ENCODE measurements at regions not wholly inside any gene's neighbourhood (a gene's known extent, or its start where the extent isn't known, plus 50 kb on each side); places are given as distances from the start of the nearest gene placed in this dataset.

DNA sequence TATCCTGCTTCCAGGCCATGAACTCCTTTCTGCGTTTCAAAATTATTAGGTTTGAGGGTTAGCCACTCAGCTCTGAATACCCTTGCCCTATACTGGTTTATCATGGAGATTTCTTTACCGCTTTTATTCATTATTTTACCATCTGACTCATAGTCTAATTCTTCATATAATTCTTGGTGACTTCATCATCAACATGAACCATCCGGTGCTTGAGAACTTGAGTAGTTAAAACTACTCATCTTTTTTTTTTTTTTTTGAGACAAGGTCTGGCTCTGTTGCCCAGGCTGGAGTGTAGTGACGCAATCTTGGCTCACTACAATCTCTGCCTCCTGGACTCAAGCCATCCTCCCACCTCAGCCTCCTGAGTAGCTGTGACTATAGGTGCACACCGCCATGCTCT, 94.2 kb upstream of the LHCGR start:
- Histone ChIP-seq H3K27me3 (ENCODE audit: control insufficient read depth, insufficient read depth, low read length) (no peaks in the 10 kb centered on the region; the same call in 1 of the 2 replicates), H3K4me1 (ENCODE audit: control insufficient read depth, insufficient read depth, low read length) (no peaks in the 10 kb centered on the region), H3K9me3 (ENCODE audit: control insufficient read depth, insufficient read depth, low read depth, low read length) (no peaks in the 10 kb centered on the region), H3K4me3 (ENCODE audit: low read depth in 2 of 2, low read length in 2 of 2) (no peak overlapping the region), H3K36me3 (ENCODE audit: control insufficient read depth, insufficient read depth, low read length) (no peaks in the 10 kb centered on the region), H3K27ac (ENCODE audit: low read length) (no peak overlapping the region)
- in situ Hi-C loops (cut with HindIII; ENCODE audit: low pct_unique_long_range_greater_than_20kb, low sequenced_read_pairs): no loop called here
- intact Hi-C loops (cut with micrococcal nuclease; ENCODE audit: unreplicated experiment): no loop called here
- ATAC-seq: no peak
- no peak for TF ChIP-seq POLR2AphosphoS5 (IDR thresholded peaks at IDR 0.05; ENCODE audit: low read depth, low read length)
- no peak for TF ChIP-seq SIN3A (IDR thresholded peaks at IDR 0.05; ENCODE audit: borderline replicate concordance, insufficient read depth, low read depth, low read length)
- TF ChIP-seq, protein P1, sequence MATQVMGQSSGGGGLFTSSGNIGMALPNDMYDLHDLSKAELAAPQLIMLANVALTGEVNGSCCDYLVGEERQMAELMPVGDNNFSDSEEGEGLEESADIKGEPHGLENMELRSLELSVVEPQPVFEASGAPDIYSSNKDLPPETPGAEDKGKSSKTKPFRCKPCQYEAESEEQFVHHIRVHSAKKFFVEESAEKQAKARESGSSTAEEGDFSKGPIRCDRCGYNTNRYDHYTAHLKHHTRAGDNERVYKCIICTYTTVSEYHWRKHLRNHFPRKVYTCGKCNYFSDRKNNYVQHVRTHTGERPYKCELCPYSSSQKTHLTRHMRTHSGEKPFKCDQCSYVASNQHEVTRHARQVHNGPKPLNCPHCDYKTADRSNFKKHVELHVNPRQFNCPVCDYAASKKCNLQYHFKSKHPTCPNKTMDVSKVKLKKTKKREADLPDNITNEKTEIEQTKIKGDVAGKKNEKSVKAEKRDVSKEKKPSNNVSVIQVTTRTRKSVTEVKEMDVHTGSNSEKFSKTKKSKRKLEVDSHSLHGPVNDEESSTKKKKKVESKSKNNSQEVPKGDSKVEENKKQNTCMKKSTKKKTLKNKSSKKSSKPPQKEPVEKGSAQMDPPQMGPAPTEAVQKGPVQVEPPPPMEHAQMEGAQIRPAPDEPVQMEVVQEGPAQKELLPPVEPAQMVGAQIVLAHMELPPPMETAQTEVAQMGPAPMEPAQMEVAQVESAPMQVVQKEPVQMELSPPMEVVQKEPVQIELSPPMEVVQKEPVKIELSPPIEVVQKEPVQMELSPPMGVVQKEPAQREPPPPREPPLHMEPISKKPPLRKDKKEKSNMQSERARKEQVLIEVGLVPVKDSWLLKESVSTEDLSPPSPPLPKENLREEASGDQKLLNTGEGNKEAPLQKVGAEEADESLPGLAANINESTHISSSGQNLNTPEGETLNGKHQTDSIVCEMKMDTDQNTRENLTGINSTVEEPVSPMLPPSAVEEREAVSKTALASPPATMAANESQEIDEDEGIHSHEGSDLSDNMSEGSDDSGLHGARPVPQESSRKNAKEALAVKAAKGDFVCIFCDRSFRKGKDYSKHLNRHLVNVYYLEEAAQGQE (IDR thresholded peaks at IDR 0.05; ENCODE audit: insufficient read depth in 1 of 2, low read depth in 2 of 2, low read length in 1 of 2): no peak
- TF ChIP-seq, protein P2, sequence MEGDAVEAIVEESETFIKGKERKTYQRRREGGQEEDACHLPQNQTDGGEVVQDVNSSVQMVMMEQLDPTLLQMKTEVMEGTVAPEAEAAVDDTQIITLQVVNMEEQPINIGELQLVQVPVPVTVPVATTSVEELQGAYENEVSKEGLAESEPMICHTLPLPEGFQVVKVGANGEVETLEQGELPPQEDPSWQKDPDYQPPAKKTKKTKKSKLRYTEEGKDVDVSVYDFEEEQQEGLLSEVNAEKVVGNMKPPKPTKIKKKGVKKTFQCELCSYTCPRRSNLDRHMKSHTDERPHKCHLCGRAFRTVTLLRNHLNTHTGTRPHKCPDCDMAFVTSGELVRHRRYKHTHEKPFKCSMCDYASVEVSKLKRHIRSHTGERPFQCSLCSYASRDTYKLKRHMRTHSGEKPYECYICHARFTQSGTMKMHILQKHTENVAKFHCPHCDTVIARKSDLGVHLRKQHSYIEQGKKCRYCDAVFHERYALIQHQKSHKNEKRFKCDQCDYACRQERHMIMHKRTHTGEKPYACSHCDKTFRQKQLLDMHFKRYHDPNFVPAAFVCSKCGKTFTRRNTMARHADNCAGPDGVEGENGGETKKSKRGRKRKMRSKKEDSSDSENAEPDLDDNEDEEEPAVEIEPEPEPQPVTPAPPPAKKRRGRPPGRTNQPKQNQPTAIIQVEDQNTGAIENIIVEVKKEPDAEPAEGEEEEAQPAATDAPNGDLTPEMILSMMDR (IDR thresholded peaks at IDR 0.05): no peak
- ChIA-PET CTCF (no interaction called here), POLR2A (no interaction called here)
- DNase-seq (ENCODE audit: low read depth, low spot score): no peak
- BruUV-seq (replicated peaks): no TSS peak

DNA sequence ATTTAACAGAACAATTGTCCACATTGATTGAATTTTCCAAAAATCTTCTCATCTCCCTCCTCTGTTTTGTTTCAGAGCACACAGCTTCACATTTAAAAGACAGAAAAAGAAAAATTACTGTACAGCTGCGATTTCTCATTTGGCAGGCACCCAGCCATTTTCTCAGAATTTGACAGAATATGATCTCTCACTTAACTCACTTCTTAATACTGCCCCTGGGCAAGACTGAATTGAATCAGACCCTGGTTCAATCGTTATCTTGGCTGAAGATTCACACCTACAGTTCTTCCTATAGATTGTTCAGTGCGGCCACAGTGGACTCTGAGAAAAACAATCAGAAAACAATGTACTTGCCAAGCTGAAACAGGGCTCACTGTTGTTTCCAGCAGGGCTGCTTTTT, 90.2 kb upstream of the LHCGR start:
- no peaks in the 10 kb centered on the region for H3K4me1 ChIP-seq (ENCODE audit: control insufficient read depth, insufficient read depth, low read length)
- H3K27ac ChIP-seq (ENCODE audit: low read length): no peak overlapping the region
- TF ChIP-seq, protein P1 (IDR thresholded peaks at IDR 0.05; ENCODE audit: insufficient read depth in 1 of 2, low read depth in 2 of 2, low read length in 1 of 2): no peak
- TF ChIP-seq TCF7L2 (IDR thresholded peaks at IDR 0.05; ENCODE audit: low read depth, low read length) (no peak), POLR2AphosphoS5 (IDR thresholded peaks at IDR 0.05; ENCODE audit: low read depth, low read length) (no peak), SIN3A (IDR thresholded peaks at IDR 0.05; ENCODE audit: borderline replicate concordance, insufficient read depth, low read depth, low read length) (no peak)
- TF ChIP-seq, protein P2 (IDR thresholded peaks at IDR 0.05): no peak
- intact Hi-C loops (cut with micrococcal nuclease; ENCODE audit: unreplicated experiment): no loop called here
- H3K27me3 ChIP-seq (ENCODE audit: control insufficient read depth, insufficient read depth, low read length): no peaks in the 10 kb centered on the region; the same call in 1 of the 2 replicates
- no peak overlapping the region for H3K4me3 ChIP-seq (ENCODE audit: low read depth in 2 of 2, low read length in 2 of 2)
- no TSS peak for BruUV-seq (replicated peaks)
- H3K9me3 ChIP-seq (ENCODE audit: control insufficient read depth, insufficient read depth, low read depth, low read length): no peaks in the 10 kb centered on the region
- in situ Hi-C loops (cut with HindIII; ENCODE audit: low pct_unique_long_range_greater_than_20kb, low sequenced_read_pairs): no loop called here
- CTCF ChIA-PET: no interaction called here
- no peaks in the 10 kb centered on the region for H3K36me3 ChIP-seq (ENCODE audit: control insufficient read depth, insufficient read depth, low read length)
- POLR2A ChIA-PET: no interaction called here
- ATAC-seq: no peak
- DNase-seq (ENCODE audit: low read depth, low spot score): no peak
